Panc1 (cell line): ENCODE measurements at regions not wholly inside any gene's neighbourhood (a gene's known extent, or its start where the extent isn't known, plus 50 kb on each side); places are given as distances from the start of the nearest gene placed in this dataset.

Experiments used
- ATAC-seq: fragments of 200-7000 bp; cut with Tn5 transposase; 2 replicates; pipeline ENCODE4 v1.9.1; 2020; ENCODE audit warnings: mild to moderate bottlenecking, moderate library complexity
- BruUV-seq: library from RNA; stranded (reverse); fragments of 400-500 nt; replicated peaks from 2 replicates; lab custom pipeline; 2021; lab: Mats Ljungman, UMichigan
- CTCF ChIA-PET: fragments of 300-600 bp; sonication (Branson Sonifier 250); formaldehyde crosslinking; loops from one replicate; lab custom pipeline; 2022; ENCODE audit warnings: antibody characterized with exemption; lab: Charles Lee
- POLR2A ChIA-PET: fragments of 300-600 bp; sonication (Branson Sonifier 250); formaldehyde crosslinking; loops from one replicate; lab custom pipeline; 2022; ENCODE audit warnings: antibody characterized with exemption; lab: Charles Lee
- DNase-seq: peaks from one replicate; pipeline ENCODE4 v3.0.0-alpha.2; 2010; ENCODE audit warnings: low read depth, low spot score
- H3K27ac ChIP-seq: 2 replicates; pipeline ENCODE4 v1.5.1; 2011; ENCODE audit warnings: mild to moderate bottlenecking, low read length, inconsistent platforms
- H3K27me3 ChIP-seq: fragments of 200-500 bp; sonication (Bioruptor generic); 2 replicates; pipeline ENCODE4 v1.6.0; 2014; ENCODE audit warnings: low read length, inconsistent platforms; ENCODE audit not compliant: control insufficient read depth, insufficient read depth
- H3K36me3 ChIP-seq: fragments of 200-500 bp; sonication (Bioruptor generic); 2 replicates; pipeline ENCODE4 v1.5.1; 2014; ENCODE audit warnings: inconsistent platforms, mild to moderate bottlenecking, low read length, moderate library complexity; ENCODE audit not compliant: control insufficient read depth, insufficient read depth
- H3K4me1 ChIP-seq: 2 replicates; pipeline ENCODE4 v1.5.1; 2011; ENCODE audit warnings: inconsistent platforms, mild to moderate bottlenecking, low read length, moderate library complexity; ENCODE audit not compliant: control insufficient read depth, insufficient read depth
- H3K4me3 ChIP-seq, 2 experiments: 2 replicates each; pipeline ENCODE4 v1.5.1; 2011 to 2012; ENCODE audit warnings: low read depth in 2 of 2, low read length in 2 of 2, mild to moderate bottlenecking in 2 of 2, inconsistent platforms in 1 of 2, moderate library complexity in 1 of 2
- H3K9me3 ChIP-seq: fragments of 200-500 bp; sonication (Bioruptor generic); 2 replicates; pipeline ENCODE4 v1.5.1; 2014; ENCODE audit warnings: low read depth, mild to moderate bottlenecking, inconsistent platforms, low read length, moderate library complexity; ENCODE audit not compliant: control insufficient read depth, insufficient read depth
- CTCF ChIP-seq: fragments of 450-650 bp; IDR thresholded peaks from 2 replicates; pipeline ENCODE4 v1.5.1; 2017; ENCODE audit warnings: mild to moderate bottlenecking
- POLR2AphosphoS5 ChIP-seq: IDR thresholded peaks from 2 replicates; pipeline ENCODE4 v1.6.1; 2012; ENCODE audit warnings: mild to moderate bottlenecking, low read depth, low read length, moderate library complexity
- SIN3A ChIP-seq: IDR thresholded peaks from 2 replicates; pipeline ENCODE4 v1.6.1; 2012; ENCODE audit warnings: low read depth, mild to moderate bottlenecking, low read length, moderate library complexity, borderline replicate concordance; ENCODE audit not compliant: insufficient read depth
- TCF7L2 ChIP-seq: IDR thresholded peaks from 2 replicates; pipeline ENCODE4 v1.6.1; 2011; ENCODE audit warnings: mild to moderate bottlenecking, low read depth, low read length, inconsistent platforms
- in situ Hi-C: cut with HindIII; loops from 2 replicates; pipeline ENCODE4 v1.10.0; 2016; ENCODE audit warnings: low sequenced_read_pairs, low pct_unique_long_range_greater_than_20kb
- intact Hi-C: fragments of 100-400 bp; cut with micrococcal nuclease; formaldehyde crosslinking; loops from one replicate; pipeline ENCODE4 v1.10.0; 2022; ENCODE audit not compliant: unreplicated experiment
- TF ChIP-seq, protein P1 (sequence below), 2 experiments: IDR thresholded peaks; 2 replicates each; pipeline ENCODE4 v1.6.1; 2011 to 2012; ENCODE audit warnings: low read depth in 2 of 2, control low read depth in 1 of 2, low read length in 1 of 2, mild to moderate bottlenecking in 1 of 2, moderate library complexity in 1 of 2; ENCODE audit not compliant: insufficient read depth in 1 of 2

GRCh38 chr16:87213536-87213935 lies 103.7 kb downstream of the C16orf95 start:
- Histone ChIP-seq H3K27ac (no peak overlapping the region), H3K27me3 (no peaks in the 10 kb centered on the region), H3K4me3 (no peak overlapping the region), H3K4me1 (no peaks in the 10 kb centered on the region), H3K9me3 (no peaks in the 10 kb centered on the region), H3K36me3 (no peaks in the 10 kb centered on the region)
- ChIA-PET POLR2A (no interaction called here), CTCF (no interaction called here)
- TF ChIP-seq TCF7L2 (no peak), CTCF (no peak), SIN3A (no peak), POLR2AphosphoS5 (no peak)
- TF ChIP-seq, protein P1, sequence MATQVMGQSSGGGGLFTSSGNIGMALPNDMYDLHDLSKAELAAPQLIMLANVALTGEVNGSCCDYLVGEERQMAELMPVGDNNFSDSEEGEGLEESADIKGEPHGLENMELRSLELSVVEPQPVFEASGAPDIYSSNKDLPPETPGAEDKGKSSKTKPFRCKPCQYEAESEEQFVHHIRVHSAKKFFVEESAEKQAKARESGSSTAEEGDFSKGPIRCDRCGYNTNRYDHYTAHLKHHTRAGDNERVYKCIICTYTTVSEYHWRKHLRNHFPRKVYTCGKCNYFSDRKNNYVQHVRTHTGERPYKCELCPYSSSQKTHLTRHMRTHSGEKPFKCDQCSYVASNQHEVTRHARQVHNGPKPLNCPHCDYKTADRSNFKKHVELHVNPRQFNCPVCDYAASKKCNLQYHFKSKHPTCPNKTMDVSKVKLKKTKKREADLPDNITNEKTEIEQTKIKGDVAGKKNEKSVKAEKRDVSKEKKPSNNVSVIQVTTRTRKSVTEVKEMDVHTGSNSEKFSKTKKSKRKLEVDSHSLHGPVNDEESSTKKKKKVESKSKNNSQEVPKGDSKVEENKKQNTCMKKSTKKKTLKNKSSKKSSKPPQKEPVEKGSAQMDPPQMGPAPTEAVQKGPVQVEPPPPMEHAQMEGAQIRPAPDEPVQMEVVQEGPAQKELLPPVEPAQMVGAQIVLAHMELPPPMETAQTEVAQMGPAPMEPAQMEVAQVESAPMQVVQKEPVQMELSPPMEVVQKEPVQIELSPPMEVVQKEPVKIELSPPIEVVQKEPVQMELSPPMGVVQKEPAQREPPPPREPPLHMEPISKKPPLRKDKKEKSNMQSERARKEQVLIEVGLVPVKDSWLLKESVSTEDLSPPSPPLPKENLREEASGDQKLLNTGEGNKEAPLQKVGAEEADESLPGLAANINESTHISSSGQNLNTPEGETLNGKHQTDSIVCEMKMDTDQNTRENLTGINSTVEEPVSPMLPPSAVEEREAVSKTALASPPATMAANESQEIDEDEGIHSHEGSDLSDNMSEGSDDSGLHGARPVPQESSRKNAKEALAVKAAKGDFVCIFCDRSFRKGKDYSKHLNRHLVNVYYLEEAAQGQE (IDR thresholded peaks at IDR 0.05; ENCODE audit: insufficient read depth in 1 of 2, low read depth in 2 of 2, low read length in 1 of 2), result no peak
- no TSS peak for BruUV-seq
- ATAC-seq, result no peak
- DNase-seq, result no peak
- in situ Hi-C loops, result no loop called here
- intact Hi-C loops, result no loop called here

DNA sequence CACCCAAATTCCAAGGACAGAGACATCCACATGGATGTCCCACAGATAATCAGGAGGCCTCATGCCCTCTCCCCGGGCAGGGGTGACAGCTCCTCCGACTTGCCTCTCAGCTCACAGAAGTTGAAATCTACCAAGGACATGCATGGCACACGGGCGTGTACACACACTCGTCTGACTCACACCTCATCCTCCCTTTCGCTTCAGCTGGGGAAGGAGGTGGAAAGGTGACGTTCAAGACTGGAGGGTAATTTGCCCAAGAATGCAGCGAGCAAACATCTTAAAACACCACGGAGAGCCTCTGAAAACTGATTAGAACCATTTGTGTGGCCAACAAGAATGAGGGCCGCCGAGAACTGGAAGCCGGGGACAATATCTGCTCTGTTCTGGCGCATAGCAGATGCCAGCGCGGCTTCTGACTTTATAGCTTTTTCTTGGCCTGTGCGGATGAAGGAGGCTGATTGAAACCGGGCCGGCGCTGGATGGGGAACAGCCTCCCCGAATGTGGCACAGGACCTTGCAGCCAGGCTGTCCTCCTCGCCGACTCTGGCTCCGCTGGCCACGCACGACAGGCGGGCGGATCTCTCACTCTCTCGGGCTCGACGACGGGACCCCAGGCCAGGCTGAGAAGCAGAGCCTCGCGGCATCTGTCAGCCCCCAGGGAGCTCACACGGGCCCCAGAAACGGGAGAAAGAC lies 100.9 kb downstream of the C16orf95 start:
- ChIA-PET CTCF (no interaction called here), POLR2A (no interaction called here)
- no peaks in the 10 kb centered on the region for H3K36me3 ChIP-seq
- no peaks in the 10 kb centered on the region for H3K4me1 ChIP-seq
- BruUV-seq, result no TSS peak
- no peaks in the 10 kb centered on the region for H3K27me3 ChIP-seq
- no peak overlapping the region for H3K4me3 ChIP-seq
- DNase-seq (no peak), ATAC-seq (no peak)
- intact Hi-C loops, result no loop called here
- TF ChIP-seq, protein P1 (IDR thresholded peaks at IDR 0.05; ENCODE audit: insufficient read depth in 1 of 2, low read depth in 2 of 2, low read length in 1 of 2), result no peak
- no peak for TF ChIP-seq SIN3A
- TF ChIP-seq CTCF, result no peak
- TF ChIP-seq TCF7L2, result no peak
- no peak for TF ChIP-seq POLR2AphosphoS5
- H3K9me3 ChIP-seq, result no peaks in the 10 kb centered on the region
- no peak overlapping the region for H3K27ac ChIP-seq
- in situ Hi-C loops, result no loop called here
